Stimulated activated CD4-positive, alpha-beta T cell treated with anti-CD3 and anti-CD28 coated beads, Interleukin-15, amount 100 ng/mL, for 1 hour (primary cell): ENCODE measurements at regions not wholly inside any gene's neighbourhood (a gene's known extent, or its start where the extent isn't known, plus 50 kb on each side); places are given as distances from the start of the nearest gene placed in this dataset.
"Not testable (repeated sequence)": the region's sequence is repeated elsewhere in the genome, so short reads cannot be mapped to it uniquely, and the experiment has no call there.

ENCODE experiments used
- DNase-seq, 2 donors: peaks; one replicate each; pipeline ENCODE4 v3.0.0-alpha.2; 2020; ENCODE audit warnings: low read depth in 1 of 2, low spot score in 1 of 2

- no peak for DNase-seq
Measured at GRCh38 chr9:94188246-94188645, 70.9 kb upstream of the ZNF169 start.

- DNase-seq: not testable (repeated sequence)
Measured at GRCh38 chr9:94191706-94192105, 67.4 kb upstream of the ZNF169 start.

- DNase-seq: no peak
Measured at GRCh38 chr9:94198414-94198813, 60.7 kb upstream of the ZNF169 start.

- DNase-seq: no peak
Measured at GRCh38 chr9:94199776-94200175, 59.3 kb upstream of the ZNF169 start.

GRCh38 chr9:94204174-94204573, 54.9 kb upstream of the ZNF169 start:
- DNase-seq: no peak

- DNase-seq: no peak
Measured at GRCh38 chr9:94207781-94208180, 51.3 kb upstream of the ZNF169 start.
